GM13976 (cell line): ENCODE measurements at regions not wholly inside any gene's neighbourhood (a gene's known extent, or its start where the extent isn't known, plus 50 kb on each side); places are given as distances from the start of the nearest gene placed in this dataset.
"Not testable (repeated sequence)": the region's sequence is repeated elsewhere in the genome, so short reads cannot be mapped to it uniquely, and the experiment has no call there.

Experiments
- DNase-seq: peaks from one replicate; pipeline ENCODE4 v3.0.0; 2012; ENCODE audit warnings: low spot score
- CTCF ChIP-seq: IDR thresholded peaks from 2 replicates; pipeline ENCODE4 v1.5.1; 2012; ENCODE audit warnings: borderline replicate concordance, mild to moderate bottlenecking; ENCODE audit not compliant: insufficient read depth; ENCODE audit errors: extremely low read depth, missing control alignments, control extremely low read depth
- in situ Hi-C: fragments of 300-500 bp; cut with MboI; formaldehyde crosslinking; loops from one replicate; pipeline ENCODE4 v1.12.0; 2022; ENCODE audit warnings: low sequenced_read_pairs, mixed read lengths, inconsistent platforms; ENCODE audit not compliant: unreplicated experiment

- no peak for TF ChIP-seq CTCF
- in situ Hi-C loops = no loop called here
- DNase-seq = no peak
Observed at GRCh38 chr12:116375278-116375842, 97.9 kb upstream of the MED13L start.

- in situ Hi-C loops = no loop called here
- DNase-seq = no peak
- no peak for TF ChIP-seq CTCF
Observed at GRCh38 chr12:116376354-116377193, 99.1 kb upstream of the MED13L start.

GRCh38 chr12:116377194-116377571 is 99.7 kb upstream of the MED13L start:
- in situ Hi-C loops, DNase-seq: not testable (repeated sequence)

- DNase-seq = no peak
- no peak for TF ChIP-seq CTCF
- in situ Hi-C loops = no loop called here
Observed at GRCh38 chr12:116378002-116378401, 100.5 kb upstream of the MED13L start.

- in situ Hi-C loops = no loop called here
- TF ChIP-seq CTCF = no peak
- DNase-seq = no peak
Observed at GRCh38 chr12:116380108-116380507, 102.6 kb upstream of the MED13L start.

- DNase-seq, in situ Hi-C loops: not testable (repeated sequence)
Observed at GRCh38 chr12:116380740-116381139, 103.2 kb upstream of the MED13L start.

- no peak for TF ChIP-seq CTCF
- in situ Hi-C loops = no loop called here
- DNase-seq = no peak
Observed at GRCh38 chr12:116381240-116381743, 103.8 kb upstream of the MED13L start.
